HG03432 (cell line): ENCODE measurements at regions not wholly inside any gene's neighbourhood (a gene's known extent, or its start where the extent isn't known, plus 50 kb on each side); places are given as distances from the start of the nearest gene placed in this dataset.

Experiments
- ATAC-seq: cut with Tn5 transposase; IDR thresholded peaks from one replicate; pipeline ENCODE4 v1.9.1; 2021; ENCODE audit warnings: mild to moderate bottlenecking, moderate library complexity; ENCODE audit not compliant: unreplicated experiment

DNA sequence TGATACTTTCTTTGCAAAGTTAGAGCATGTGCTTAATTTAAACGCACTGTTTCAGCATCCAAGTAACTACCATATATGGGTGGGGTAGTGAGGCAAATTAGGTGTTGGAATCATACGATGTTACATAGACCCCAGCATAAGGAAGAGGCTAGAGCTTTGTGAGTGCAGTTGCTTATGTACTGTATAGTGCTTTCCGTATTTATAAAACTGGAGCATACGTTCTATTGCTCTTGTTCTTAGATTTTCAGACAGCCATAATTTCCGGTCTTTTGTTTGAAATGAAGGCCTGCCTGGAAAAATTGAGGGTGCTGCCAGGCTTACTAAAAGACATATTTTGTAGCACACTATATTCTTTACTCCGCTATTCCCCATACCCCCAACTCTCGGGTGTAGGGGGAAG is 335.7 kb downstream of the FOXG1 start:
- no peak for ATAC-seq

DNA sequence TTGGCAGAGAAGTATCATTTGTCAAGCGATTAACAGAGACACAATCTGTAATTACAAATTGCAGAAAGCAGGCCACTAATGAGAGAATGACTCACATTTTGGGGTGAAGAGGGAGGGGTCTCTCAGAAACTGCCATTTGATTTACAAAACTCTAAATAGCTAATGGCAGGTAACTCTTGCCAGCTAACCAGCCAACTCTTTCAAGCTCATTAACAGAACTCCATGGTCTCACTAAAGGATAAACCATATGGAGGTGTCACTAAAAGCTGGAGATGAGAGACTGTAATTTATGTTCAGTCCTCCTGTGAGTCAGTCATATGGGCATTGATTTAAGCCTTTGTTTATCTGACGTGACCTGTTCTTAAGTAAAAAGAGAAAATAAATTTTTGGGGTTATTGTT is 336.4 kb downstream of the FOXG1 start:
- ATAC-seq, result no peak

DNA sequence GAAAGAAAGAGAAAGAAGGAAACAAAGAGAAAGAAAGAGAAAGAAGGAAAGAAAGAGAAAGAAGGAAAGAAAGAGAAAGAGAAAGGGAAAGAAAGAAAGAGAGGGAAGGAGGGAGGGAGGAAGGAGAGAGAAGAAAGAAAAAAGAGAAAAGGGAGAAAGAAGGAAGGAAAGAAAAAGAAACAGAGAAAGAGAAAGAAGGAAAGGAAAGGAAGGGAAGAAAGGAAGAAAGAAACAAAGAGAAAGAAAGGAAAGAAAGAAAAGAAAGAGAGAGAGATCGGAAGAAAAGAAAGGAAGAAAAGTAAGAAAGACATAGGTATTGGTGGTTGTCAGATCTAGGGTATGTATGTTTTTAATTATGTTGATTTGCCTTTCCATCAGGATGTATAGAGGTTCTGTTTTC is 342.3 kb downstream of the FOXG1 start:
- no peak for ATAC-seq

DNA sequence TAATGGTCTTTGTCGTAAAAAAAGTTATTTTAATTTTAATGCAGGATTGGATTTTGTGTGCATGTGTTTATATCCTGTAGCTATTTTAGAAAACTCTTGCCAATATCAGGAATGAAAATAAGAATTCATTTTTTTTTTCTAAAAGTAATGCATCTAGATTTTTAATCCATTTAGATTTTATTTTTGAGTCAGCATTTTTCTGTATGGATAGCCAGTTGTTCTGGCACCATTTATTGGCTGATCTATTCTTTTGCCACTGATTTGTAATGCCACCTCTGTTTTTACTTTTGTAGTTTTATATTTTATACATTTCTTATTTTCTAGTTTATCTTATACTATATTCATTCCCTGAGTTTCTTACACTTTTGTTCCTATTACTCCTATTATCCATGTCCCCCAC is 343.0 kb downstream of the FOXG1 start:
- no peak for ATAC-seq

DNA sequence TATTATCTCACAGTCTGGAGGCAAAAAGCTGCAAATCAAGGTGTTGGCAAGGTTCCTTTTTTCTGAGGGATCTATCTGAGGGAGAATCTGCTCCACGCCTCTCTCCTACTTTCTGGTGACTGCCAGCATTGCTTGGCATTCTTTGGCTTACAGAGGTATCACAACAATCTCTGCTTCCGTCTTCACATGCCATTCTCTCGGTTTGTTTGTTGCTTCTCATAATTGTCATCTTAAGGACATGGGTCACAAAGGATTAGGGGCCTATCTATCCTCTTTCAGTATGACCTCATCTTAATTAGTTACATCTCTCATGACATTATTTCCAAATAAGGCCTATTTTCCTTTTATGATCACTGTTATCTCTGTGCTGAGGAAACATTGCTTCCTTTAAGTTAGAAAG is 345.0 kb downstream of the FOXG1 start:
- no peak for ATAC-seq

DNA sequence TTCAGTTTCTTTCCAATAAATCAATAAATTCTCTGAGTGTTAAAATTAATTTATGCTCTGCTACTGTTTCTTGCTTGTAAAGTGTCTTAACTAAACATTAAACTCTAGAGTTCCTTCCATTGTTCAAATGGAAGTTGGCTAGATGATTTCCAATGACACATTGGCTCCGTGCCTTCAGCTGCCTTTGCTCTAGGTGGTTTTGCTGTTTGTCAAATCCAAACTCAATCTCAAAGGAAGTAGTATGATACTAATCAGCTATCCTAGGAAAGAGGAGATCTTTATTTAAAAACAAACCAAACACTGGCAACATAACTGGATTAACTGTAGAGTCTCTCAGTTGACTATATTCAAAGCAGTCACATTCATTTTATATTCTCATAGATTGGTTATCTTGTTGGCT is 356.4 kb downstream of the FOXG1 start:
- ATAC-seq, result no peak

DNA sequence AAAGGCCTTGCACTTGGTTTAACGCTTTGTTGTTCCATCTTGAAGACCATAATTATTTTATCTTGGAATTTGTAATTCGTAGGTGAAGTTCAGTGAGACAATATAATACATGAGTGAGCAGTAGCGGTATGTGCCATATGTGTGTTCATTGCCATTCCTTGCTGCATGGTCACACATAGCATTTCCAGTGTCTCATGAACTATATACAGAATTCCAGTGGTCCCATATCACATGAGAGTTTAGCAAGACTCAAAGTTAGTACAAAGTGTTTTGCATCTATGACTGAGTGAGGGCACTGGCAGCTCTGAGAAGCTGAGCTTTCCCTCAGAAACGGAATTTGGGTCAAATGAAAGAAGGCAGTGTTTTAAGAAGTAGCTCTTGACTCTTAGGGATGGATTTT is 359.8 kb downstream of the FOXG1 start:
- ATAC-seq, result no peak

DNA sequence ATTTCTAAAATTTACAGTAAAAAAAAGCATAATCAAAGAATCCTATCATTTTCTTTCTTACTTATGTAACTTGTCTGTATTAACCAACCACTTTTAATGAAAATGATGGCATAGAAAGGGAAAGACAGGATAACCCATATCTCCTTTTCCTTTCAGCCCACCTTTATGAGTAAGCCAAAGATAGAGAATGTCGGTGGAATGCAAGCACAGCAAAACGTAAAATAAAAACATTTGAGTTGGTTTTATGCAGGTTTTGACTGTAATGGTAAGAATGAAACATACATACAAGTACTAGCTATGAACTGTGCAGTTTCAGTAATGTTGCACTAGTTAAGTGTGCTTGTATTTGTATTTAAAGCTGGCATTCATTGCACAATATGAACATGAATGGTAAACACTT is 360.3 kb downstream of the FOXG1 start:
- ATAC-seq, result no peak

DNA sequence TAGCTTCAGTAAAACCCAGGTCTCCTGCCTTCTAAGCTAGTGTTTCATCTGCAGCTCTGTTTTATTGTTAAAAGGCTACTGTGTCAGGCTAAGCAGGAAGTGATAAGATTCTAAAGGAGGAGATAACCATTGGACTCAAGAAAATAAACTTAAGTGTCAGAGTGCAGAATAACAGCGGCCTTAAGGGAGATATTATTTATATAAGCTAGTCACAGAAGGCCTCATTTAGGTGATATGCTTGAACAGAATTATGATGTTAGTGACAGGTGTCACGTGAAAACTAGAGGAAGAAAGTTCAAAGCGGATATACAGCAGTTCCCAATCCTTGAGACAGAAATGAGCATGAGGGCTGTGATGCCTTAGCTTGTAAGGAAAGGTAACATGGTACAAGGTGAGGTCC is 373.4 kb downstream of the FOXG1 start:
- ATAC-seq, result no peak

DNA sequence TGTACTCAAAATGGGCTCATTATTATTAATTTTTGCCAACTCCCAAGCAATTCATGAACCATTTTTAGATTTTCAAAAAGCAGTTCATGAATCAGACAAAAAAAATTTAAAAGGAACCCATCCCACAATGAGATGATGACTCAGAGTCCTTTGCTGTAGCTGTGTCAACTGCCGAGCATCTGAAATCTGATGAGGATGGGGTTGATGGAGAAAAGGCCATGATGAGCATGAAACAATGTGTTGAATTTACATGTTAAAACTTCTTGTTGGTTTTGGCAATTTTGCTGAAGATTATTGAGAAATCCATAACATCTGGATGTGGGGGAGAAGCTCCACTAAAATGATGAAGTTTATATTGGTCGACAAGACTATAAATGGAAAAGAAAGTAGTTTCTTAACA is 378.0 kb downstream of the FOXG1 start:
- ATAC-seq, result no peak

DNA sequence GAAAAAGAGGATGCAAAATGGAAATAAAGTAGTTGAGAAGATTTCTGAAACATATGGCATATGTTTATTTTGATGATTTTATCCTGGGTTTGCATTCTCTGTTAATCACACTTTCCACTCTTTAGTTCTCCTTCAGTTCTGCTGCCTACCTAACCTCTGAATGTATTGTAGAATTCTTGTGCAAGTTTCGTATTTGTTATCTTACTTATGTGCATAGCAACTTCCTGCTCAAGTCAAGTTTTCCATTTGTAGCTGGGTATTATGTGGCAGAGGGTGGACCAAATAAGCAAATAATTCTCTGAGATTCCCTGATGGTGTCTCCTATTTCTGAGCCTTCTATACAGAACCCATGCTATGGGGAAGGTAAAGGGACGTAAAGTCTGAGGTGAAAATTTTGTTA is 381.6 kb downstream of the FOXG1 start:
- ATAC-seq, result no peak

DNA sequence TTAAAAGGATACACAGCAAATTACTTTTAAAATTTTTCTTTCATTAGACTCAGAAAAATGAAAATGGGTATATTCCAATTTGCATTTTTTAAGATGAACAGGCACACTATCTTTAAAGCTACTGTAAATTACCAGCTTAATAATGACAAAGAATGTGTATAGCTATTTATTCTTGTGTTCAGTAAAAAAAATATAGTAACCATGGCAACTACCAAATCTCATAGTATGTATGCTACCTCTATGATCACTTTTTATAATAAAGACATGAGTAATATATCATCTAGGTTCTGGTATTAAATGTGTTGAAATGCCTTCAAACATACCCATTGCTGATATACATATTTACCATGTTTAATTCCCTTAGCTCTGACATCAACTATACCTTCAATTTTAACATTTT is 383.2 kb downstream of the FOXG1 start:
- no peak for ATAC-seq

DNA sequence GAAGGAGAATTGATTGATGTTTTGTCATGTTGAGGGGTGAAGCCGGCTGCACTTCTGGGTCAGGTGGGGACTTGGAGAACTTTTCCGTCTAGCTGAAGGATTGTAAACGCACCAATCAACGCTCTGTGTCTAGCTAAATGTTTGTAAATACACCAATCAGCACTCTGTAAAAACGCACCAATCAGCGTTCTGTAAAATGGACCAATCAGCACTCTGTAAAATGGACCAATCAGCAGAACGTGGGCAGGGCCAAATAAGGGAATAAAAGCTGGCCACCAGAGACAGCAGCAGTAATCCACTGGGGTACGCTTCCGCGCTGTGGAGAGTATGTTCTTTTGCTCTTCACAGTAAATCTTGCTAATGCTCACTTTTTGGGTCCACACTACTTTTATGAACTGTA is 384.1 kb downstream of the FOXG1 start:
- ATAC-seq, result no peak

DNA sequence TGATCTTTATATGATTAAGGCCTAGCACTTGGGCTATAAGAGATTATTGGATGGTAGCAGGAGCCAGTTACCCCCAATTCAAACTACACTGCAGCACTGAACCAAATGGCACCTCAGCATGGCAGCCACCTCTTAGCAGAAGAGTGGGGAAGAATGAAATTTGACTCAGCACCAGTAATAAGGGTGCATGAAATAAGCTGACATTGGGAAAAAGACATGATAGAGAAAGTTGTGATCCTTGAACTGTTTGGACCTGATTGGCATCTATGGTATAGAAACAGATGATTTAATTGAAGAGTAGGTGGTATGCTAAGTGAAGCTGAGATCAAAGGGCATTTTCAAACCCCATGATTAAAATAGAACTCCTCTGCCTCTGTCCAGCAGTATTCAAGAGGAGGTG is 389.5 kb downstream of the FOXG1 start:
- no peak for ATAC-seq

DNA sequence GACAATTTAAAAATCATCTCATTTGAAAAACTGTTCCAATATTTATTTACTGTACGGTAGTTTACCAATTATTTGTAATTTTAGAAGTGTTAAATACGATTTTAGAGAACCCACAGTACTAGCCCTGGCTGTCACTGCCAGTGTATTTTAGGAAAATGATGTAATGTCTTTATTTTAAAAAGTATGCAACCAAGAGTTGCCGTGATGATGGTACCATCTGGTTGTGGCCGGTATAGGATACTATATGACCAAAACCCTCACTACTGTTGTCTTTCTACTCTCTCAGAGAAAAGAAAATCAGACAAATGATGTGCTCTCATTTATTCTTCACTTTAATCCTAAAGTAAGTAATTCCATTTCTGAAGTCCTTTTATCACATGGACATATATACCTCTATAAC is 395.0 kb downstream of the FOXG1 start:
- ATAC-seq, result no peak

DNA sequence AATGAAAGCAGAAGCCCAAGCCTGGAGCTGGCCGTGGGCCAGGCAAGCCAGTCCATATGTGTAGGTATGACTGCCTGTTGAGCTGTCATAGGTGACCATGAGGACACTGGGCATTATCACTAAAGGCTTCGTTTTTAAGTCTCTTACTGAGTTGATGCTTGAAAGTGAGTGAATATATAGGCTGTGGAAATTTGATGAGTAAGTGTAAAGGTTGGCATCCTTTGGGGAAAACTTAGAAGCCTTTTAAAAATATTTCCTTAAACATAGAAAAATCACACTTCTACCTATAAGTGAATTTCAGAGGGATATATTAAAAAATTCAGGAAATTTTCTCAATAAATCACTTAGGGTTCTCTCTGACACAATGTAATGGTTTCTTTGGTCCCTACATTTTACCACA is 396.5 kb downstream of the FOXG1 start:
- ATAC-seq, result no peak

DNA sequence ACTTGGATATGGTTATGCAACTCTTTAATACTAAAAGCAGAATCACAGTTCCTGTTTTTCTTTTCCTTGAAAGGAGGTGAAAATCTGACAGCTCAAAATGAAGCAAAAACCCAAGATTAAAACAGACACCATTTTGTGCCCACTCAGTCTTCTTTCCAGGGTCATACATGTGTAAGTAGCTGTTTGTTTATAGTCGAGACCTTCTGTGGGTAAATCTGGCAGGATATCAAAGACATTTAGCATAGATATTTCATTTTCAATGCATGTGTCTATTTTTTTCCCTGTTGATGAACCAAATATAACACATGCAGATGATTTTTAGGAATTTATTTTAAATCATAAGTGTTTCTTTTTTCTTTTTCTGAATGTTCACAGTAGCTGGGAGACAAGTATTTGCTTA is 398.8 kb downstream of the FOXG1 start:
- ATAC-seq, result no peak

DNA sequence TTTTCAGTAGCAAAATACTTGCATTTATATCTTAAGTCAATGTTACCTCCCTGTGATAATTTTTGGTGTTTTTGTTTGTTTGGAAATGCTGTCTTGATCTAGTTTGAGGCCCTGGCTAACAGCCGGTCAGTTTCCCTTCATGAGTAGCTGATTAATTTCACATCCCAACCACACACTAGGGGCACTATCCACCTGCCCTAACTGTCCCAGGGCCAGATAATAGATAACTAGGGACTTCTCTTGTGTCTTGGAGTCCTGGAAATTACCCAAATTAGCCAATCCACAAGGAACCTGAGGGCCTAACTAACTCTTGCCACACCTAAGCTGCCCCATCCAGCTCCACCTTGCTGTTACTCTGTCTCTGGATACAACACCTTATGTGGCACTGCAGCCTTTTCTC is 399.9 kb downstream of the FOXG1 start:
- no peak for ATAC-seq

DNA sequence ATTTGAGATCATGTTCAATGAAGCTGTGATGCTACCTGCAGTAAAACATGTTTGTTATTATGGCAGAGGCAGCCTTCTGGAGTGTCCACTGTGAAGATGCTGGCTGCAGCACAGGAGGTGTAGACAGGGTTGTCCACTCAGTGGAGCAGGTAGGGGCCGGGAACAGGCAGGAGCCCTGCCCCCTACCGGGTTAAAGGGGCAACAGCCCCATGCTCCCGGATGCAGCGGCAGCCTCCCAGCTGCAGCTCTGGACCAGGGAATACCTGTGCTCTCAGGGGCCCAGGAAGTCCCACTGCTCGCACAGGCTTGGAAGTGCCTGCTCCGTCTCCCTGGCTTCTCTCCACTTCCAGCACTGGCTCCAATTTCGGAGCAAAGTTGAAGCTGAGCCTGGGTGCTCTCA is 401.6 kb downstream of the FOXG1 start:
- ATAC-seq, result no peak

DNA sequence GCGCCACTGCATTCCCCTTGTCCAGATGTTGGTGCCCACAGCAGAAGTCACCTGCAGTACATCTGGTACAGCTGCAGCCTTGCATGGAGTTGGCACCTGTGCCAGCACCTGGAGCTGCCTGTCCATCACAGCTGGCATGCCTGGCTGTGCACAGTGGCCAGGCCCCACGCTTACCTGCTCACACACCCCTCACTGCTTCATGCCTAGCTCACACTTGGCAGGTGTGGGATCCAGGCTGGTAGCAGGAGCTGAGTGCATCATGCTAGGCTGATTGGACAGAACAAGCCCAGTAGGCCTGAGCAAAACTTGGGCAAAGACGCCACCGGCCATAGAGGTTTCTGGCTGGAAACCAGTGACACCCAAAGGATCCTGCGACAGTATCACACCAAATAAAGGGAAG is 402.8 kb downstream of the FOXG1 start:
- ATAC-seq, result no peak

DNA sequence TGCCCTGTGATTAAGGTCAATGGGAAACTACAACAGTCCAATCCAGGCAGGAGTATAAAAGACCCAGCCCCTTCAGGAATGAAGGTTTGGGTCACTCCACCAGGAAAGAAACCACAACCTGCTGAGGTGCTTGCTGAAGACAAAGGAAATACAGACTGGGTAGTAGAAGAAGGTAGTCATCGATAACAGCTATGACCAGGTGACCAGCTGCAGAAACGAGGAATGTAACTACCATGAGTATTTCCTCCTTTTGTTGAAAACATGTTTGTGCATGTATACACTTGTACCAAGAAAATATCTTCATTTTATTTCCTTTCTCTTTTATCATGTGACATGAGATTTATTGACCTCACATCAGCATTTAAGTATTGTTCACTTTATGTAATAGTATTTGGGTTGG is 409.1 kb downstream of the FOXG1 start:
- ATAC-seq, result no peak

DNA sequence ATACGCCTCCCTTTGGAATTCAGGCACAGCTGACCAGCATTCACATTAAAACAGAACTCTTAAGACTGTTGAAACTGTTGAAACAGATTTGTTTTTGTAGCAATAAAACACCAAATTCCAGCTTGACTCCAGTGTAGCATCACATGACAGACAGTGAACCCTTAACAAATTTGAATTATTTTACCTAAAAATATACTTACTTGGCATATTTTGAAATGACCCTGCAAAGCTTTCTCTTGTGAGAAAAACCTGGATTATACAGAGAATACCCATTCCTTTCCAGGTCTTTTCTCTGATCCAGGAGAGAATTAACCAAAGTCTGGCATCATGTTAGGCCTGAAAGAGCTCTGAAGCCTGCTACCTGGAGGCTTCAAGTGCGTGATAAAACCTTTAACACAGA is 410.3 kb downstream of the FOXG1 start:
- ATAC-seq, result no peak

DNA sequence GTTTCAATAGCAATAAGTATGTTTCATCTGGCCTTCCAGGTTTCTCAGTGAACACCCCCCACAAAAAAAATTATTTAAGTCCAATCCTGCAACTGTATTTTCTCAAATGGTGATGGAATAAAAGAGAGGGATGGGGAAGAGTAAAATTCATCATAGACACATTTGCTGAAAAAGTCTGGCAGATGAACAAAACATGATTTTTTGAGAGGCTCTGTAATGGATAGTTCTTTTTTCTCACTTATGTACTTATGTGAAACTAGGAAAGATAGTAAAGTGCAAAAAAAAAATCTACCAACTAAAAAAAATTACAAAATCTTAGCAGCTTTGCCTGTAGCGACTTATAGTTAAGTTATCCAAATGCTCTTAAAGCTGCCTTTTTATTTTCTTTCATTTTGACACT is 412.4 kb downstream of the FOXG1 start:
- ATAC-seq, result no peak

DNA sequence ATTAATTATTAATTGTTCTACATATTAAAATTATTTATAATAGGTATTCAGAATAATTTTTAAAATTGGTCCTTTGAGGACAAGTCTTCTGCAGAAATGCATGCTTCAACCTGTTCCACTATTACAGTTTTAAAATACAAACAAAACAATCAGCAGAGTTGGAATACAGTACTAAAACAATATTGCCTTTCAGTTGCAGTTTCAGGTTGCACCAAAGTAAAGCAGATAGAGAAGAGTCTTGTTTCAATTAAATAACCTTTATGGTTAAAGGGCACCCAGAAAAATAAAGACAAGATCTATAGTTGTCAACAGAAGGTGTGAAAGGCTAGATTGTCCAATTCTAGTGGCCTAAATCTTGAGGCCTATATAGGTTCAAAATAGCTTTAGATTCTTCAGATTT is 424.5 kb downstream of the FOXG1 start:
- no peak for ATAC-seq
